Gastrocnemius medialis (tissue), 4 donors: ENCODE measurements at regions not wholly inside any gene's neighbourhood (a gene's known extent, or its start where the extent isn't known, plus 50 kb on each side); places are given as distances from the start of the nearest gene placed in this dataset.
"Not testable (repeated sequence)": the region's sequence is repeated elsewhere in the genome, so short reads cannot be mapped to it uniquely, and the experiment has no call there.

ENCODE experiments used
- CTCF ChIP-seq, 5 experiments: fragments of 450-650 bp in 3 of 5; fragments of 200-600 bp in 2 of 5; sonication (generic) in 2 of 5; IDR thresholded peaks in 4 of 5; conservative IDR thresholded peaks in 1 of 5; 1 replicate in 4 of 5; 2 replicates in 1 of 5; pipeline ENCODE4 v1.5.1; 2016 to 2019; ENCODE audit warnings: antibody characterized with exemption in 5 of 5, mild to moderate bottlenecking in 3 of 5, moderate library complexity in 3 of 5
- POLR2A ChIP-seq, 2 donors: fragments of 450-650 bp; IDR thresholded peaks; one replicate each; pipeline ENCODE4 v1.6.1; 2017; ENCODE audit warnings: antibody characterized with exemption in 2 of 2, mild to moderate bottlenecking in 2 of 2, moderate library complexity in 2 of 2

GRCh38 chr4:189586908-189587632, 353.6 kb upstream of the FRG1 start:
- TF ChIP-seq CTCF (IDR thresholded peaks at IDR 0.05 in 4 of 5, conservative IDR thresholded peaks at IDR 0.05 in 1 of 5); POLR2A (IDR thresholded peaks at IDR 0.05): not testable (repeated sequence)
